Stomach (tissue), 4 donors: ENCODE measurements at regions not wholly inside any gene's neighbourhood (a gene's known extent, or its start where the extent isn't known, plus 50 kb on each side); places are given as distances from the start of the nearest gene placed in this dataset.

Experiments used
- CTCF ChIP-seq, 7 experiments: fragments of 450-650 bp in 4 of 7; fragments of 200-600 bp in 3 of 7; sonication (generic) in 3 of 7; IDR thresholded peaks; one replicate each; pipeline ENCODE4 v1.5.1; 2016 to 2019; ENCODE audit warnings: antibody characterized with exemption in 7 of 7, control low read depth in 2 of 7, mild to moderate bottlenecking in 1 of 7
- POLR2AphosphoS5 ChIP-seq, 3 donors: sonication (generic); formaldehyde crosslinking; IDR thresholded peaks; one replicate each; pipeline ENCODE4 v1.6.1; 2016; ENCODE audit warnings: antibody characterized with exemption in 3 of 3

- TF ChIP-seq CTCF (IDR thresholded peaks at IDR 0.05), result no peak
- no peak for TF ChIP-seq POLR2AphosphoS5 (IDR thresholded peaks at IDR 0.05)
These were observed 640.0 kb upstream of the BOD1L1 start for GRCh38 chr4:14267373-14268060.
